Caco-2 (cell line): ENCODE measurements at regions not wholly inside any gene's neighbourhood (a gene's known extent, or its start where the extent isn't known, plus 50 kb on each side); places are given as distances from the start of the nearest gene placed in this dataset.

Experiments
- BruUV-seq: library from RNA; stranded (reverse); fragments of 400-500 nt; replicated peaks from 2 replicates; lab custom pipeline; 2021; lab: Mats Ljungman, UMichigan
- CTCF ChIA-PET: fragments of 300-600 bp; sonication (Branson Sonifier 250); formaldehyde crosslinking; loops from one replicate; lab custom pipeline; 2022; ENCODE audit warnings: antibody characterized with exemption; lab: Charles Lee
- POLR2A ChIA-PET: fragments of 300-600 bp; sonication (Branson Sonifier 250); formaldehyde crosslinking; loops from one replicate; lab custom pipeline; 2022; ENCODE audit warnings: antibody characterized with exemption; lab: Charles Lee
- DNase-seq, 2 experiments: peaks; one replicate each; pipeline versions ENCODE4 v3.0.0 to v3.0.0-alpha.2; 2020 to 2022
- H3K27me3 ChIP-seq: replicated peaks from 2 replicates; pipeline ENCODE4 v1.6.0; 2011; ENCODE audit warnings: low read length; ENCODE audit not compliant: control insufficient read depth, insufficient read depth
- H3K36me3 ChIP-seq: 2 replicates; pipeline ENCODE4 v1.5.1; 2011; ENCODE audit warnings: low read length; ENCODE audit not compliant: control insufficient read depth, insufficient read depth
- H3K4me1 ChIP-seq: fragments of 250-450 bp; sonication (Bioruptor Pico); 2 replicates; pipeline ENCODE4 v1.5.1; 2020; ENCODE audit warnings: mild to moderate bottlenecking
- H3K4me3 ChIP-seq: 2 replicates; pipeline ENCODE4 v1.5.1; 2011; ENCODE audit warnings: low read depth, mild to moderate bottlenecking, control low read depth, low read length
- H3K9me3 ChIP-seq: fragments of 250-450 bp; sonication (Bioruptor Pico); 2 replicates; pipeline ENCODE4 v1.5.1; 2020; ENCODE audit warnings: mild to moderate bottlenecking, moderate library complexity
- H3K27ac Mint-ChIP-seq: one replicate; pipeline ENCODE4 v1.8.0; 2022; ENCODE audit warnings: mixed read lengths; ENCODE audit not compliant: unreplicated experiment
- H3K27me3 Mint-ChIP-seq: one replicate; pipeline ENCODE4 v1.8.0; 2022; ENCODE audit warnings: mixed read lengths; ENCODE audit not compliant: insufficient read depth, unreplicated experiment
- H3K36me3 Mint-ChIP-seq: one replicate; pipeline ENCODE4 v1.8.0; 2022; ENCODE audit warnings: mild to moderate bottlenecking, mixed read lengths; ENCODE audit not compliant: insufficient read depth, unreplicated experiment
- H3K4me1 Mint-ChIP-seq: one replicate; pipeline ENCODE4 v1.8.0; 2022; ENCODE audit warnings: low read depth, mixed read lengths; ENCODE audit not compliant: unreplicated experiment
- H3K4me3 Mint-ChIP-seq: one replicate; pipeline ENCODE4 v1.8.0; 2022; ENCODE audit warnings: mild to moderate bottlenecking, moderate library complexity, mixed read lengths; ENCODE audit not compliant: unreplicated experiment
- H3K9me3 Mint-ChIP-seq: one replicate; pipeline ENCODE4 v1.8.0; 2022; ENCODE audit warnings: mixed read lengths; ENCODE audit not compliant: unreplicated experiment
- intact Hi-C: fragments of 100-400 bp; cut with micrococcal nuclease; formaldehyde crosslinking; loops from one replicate; pipeline ENCODE4 v1.10.0; 2022; ENCODE audit not compliant: unreplicated experiment
- TF ChIP-seq, protein P1 (sequence below), 2 experiments: fragments of 200-600 bp in 1 of 2; IDR thresholded peaks; 1 replicate in 1 of 2; 2 replicates in 1 of 2; pipeline versions ENCODE4 v1.5.1 to v1.8.0; 2011 to 2022; ENCODE audit warnings: antibody characterized with exemption in 1 of 2, control low read depth in 1 of 2, inconsistent platforms in 1 of 2, low read depth in 1 of 2, low read length in 1 of 2, mild to moderate bottlenecking in 1 of 2, moderate library complexity in 1 of 2; ENCODE audit not compliant: insufficient read depth in 1 of 2, severe bottlenecking in 1 of 2, unreplicated experiment in 1 of 2

DNA sequence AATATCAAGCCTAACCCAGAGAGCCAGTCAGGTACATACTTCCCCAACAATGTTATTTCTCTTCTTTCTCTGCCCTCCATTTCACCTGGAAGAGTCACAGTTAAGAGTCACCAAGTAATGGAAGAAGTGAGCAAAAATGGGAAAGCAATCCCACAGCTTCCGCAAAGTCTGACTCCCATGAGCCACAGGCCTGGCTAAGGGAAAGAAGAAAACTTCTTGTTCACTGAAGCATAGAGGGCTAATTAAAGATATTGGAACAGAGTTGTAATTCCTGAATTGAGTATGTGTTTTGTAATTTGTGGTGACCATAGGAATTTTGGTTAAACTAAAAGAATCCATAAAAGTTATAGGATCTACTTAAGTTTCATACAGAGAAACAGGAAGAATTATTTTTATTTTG, 830.9 kb upstream of the PCDH20 start:
- Mint-ChIP-seq H3K36me3 (no peaks in the 10 kb centered on the region), H3K9me3 (no peaks in the 10 kb centered on the region), H3K4me1 (no peaks in the 10 kb centered on the region), H3K27me3 (no peaks in the 10 kb centered on the region), H3K27ac (no peak overlapping the region), H3K4me3 (no peak overlapping the region)
- CTCF ChIA-PET = no interaction called here
- no peak overlapping the region for H3K4me3 ChIP-seq
- no peaks in the 10 kb centered on the region for H3K9me3 ChIP-seq
- no peaks in the 10 kb centered on the region for H3K36me3 ChIP-seq
- POLR2A ChIA-PET = no interaction called here
- DNase-seq = no peak
- TF ChIP-seq, protein P1, sequence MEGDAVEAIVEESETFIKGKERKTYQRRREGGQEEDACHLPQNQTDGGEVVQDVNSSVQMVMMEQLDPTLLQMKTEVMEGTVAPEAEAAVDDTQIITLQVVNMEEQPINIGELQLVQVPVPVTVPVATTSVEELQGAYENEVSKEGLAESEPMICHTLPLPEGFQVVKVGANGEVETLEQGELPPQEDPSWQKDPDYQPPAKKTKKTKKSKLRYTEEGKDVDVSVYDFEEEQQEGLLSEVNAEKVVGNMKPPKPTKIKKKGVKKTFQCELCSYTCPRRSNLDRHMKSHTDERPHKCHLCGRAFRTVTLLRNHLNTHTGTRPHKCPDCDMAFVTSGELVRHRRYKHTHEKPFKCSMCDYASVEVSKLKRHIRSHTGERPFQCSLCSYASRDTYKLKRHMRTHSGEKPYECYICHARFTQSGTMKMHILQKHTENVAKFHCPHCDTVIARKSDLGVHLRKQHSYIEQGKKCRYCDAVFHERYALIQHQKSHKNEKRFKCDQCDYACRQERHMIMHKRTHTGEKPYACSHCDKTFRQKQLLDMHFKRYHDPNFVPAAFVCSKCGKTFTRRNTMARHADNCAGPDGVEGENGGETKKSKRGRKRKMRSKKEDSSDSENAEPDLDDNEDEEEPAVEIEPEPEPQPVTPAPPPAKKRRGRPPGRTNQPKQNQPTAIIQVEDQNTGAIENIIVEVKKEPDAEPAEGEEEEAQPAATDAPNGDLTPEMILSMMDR (IDR thresholded peaks at IDR 0.05; ENCODE audit: insufficient read depth in 1 of 2, low read depth in 1 of 2, low read length in 1 of 2, severe bottlenecking in 1 of 2, unreplicated experiment in 1 of 2) = no peak
- intact Hi-C loops = no loop called here
- no peaks in the 10 kb centered on the region for H3K27me3 ChIP-seq
- H3K4me1 ChIP-seq = 0 out of 2 replicates have a peak, but pooled peaks cover 3% of the 10 kb centered on the region
- no TSS peak for BruUV-seq

DNA sequence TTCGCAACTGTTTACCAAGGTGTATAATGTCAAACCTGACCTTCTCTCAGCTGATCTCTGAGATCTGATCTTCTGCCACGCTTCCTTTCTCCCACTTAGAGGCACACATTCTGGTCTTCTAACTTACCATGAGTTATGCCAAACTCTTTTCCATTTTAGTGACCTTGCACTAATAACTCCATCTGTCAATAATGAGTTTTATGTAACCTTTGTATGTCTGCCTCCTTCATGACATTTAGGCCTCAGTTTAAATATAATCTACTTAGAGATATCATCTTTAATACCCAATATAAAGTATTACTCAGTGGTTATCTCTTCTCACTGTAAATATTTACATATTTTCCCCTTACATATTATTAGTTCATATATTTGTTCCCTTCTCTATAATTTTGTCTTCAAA, 827.5 kb upstream of the PCDH20 start:
- CTCF ChIA-PET = no interaction called here
- H3K27me3 ChIP-seq = no peaks in the 10 kb centered on the region
- no peaks in the 10 kb centered on the region for H3K36me3 ChIP-seq
- H3K4me3 ChIP-seq = no peak overlapping the region
- H3K27ac Mint-ChIP-seq = no peak overlapping the region
- H3K4me3 Mint-ChIP-seq = no peak overlapping the region
- no peaks in the 10 kb centered on the region for H3K9me3 Mint-ChIP-seq
- DNase-seq = no peak
- no peaks in the 10 kb centered on the region for H3K36me3 Mint-ChIP-seq
- H3K9me3 ChIP-seq = no peaks in the 10 kb centered on the region
- TF ChIP-seq, protein P1 (IDR thresholded peaks at IDR 0.05; ENCODE audit: insufficient read depth in 1 of 2, low read depth in 1 of 2, low read length in 1 of 2, severe bottlenecking in 1 of 2, unreplicated experiment in 1 of 2) = no peak
- H3K4me1 Mint-ChIP-seq = no peaks in the 10 kb centered on the region
- intact Hi-C loops = no loop called here
- no TSS peak for BruUV-seq
- POLR2A ChIA-PET = no interaction called here
- H3K27me3 Mint-ChIP-seq = no peaks in the 10 kb centered on the region
- H3K4me1 ChIP-seq = no peaks in the 10 kb centered on the region

DNA sequence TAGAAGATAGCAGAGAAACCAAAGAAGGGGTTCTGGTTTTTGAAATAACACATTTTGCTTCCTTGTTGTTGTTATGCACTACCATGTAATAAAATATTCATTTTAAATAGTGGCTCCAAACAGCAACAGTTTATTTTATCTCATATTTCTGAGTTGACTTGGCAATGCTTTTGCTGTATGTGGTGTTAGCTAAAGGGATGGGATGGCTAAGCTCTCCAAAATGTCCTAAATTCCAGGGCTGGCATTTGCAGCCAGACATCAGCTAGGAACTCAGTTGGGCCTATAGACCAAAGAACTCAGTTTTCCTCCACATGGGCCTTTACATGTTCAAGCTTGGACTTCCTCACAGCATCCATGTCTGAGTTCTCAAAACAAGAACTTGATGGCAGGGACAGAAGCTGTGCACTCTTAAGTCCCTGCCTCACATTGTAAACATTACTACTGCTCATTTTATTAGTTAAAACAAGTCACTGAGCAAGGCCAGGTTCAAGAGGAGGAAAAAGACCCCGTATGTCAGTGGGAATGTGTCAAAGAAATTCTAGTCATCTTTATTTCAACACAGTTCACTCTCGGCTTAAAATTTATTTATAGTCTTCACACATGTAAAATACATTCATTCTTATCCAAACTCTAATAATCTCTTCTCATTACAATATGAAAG, 819.3 kb upstream of the PCDH20 start:
- H3K36me3 Mint-ChIP-seq = no peaks in the 10 kb centered on the region
- POLR2A ChIA-PET = no interaction called here
- Histone ChIP-seq H3K4me1 (no peaks in the 10 kb centered on the region), H3K36me3 (no peaks in the 10 kb centered on the region), H3K9me3 (no peaks in the 10 kb centered on the region), H3K4me3 (no peak overlapping the region), H3K27me3 (no peaks in the 10 kb centered on the region)
- no TSS peak for BruUV-seq
- H3K4me3 Mint-ChIP-seq = no peak overlapping the region
- no peaks in the 10 kb centered on the region for H3K4me1 Mint-ChIP-seq
- H3K27ac Mint-ChIP-seq = no peak overlapping the region
- no peaks in the 10 kb centered on the region for H3K9me3 Mint-ChIP-seq
- CTCF ChIA-PET = no interaction called here
- TF ChIP-seq, protein P1 (IDR thresholded peaks at IDR 0.05; ENCODE audit: insufficient read depth in 1 of 2, low read depth in 1 of 2, low read length in 1 of 2, severe bottlenecking in 1 of 2, unreplicated experiment in 1 of 2) = no peak
- no peaks in the 10 kb centered on the region for H3K27me3 Mint-ChIP-seq
- intact Hi-C loops = no loop called here
- no peak for DNase-seq
